Neuron (in vitro differentiated cells): ENCODE measurements at regions not wholly inside any gene's neighbourhood (a gene's known extent, or its start where the extent isn't known, plus 50 kb on each side); places are given as distances from the start of the nearest gene placed in this dataset.
A peak's percentile ranks its signal among the peaks of the same experiment; 100 is the strongest.

ENCODE experiments used
- H2AFZ ChIP-seq: one replicate; pipeline ENCODE4 v1.6.1; 2013; ENCODE audit warnings: low read depth, mild to moderate bottlenecking, inconsistent platforms, low read length, moderate library complexity
- H3K27me3 ChIP-seq: one replicate; pipeline ENCODE4 v1.6.1; 2013; ENCODE audit warnings: low read length; ENCODE audit not compliant: insufficient read depth
- H3K36me3 ChIP-seq: one replicate; pipeline ENCODE4 v1.6.1; 2013; ENCODE audit warnings: low read length; ENCODE audit not compliant: insufficient read depth
- H3K4me1 ChIP-seq: one replicate; pipeline ENCODE4 v1.6.1; 2013; ENCODE audit warnings: low read length; ENCODE audit not compliant: insufficient read depth
- H3K4me3 ChIP-seq: 2 replicates; pipeline ENCODE4 v1.5.1; 2013; ENCODE audit warnings: mild to moderate bottlenecking, low read length, moderate library complexity
- H3K9me3 ChIP-seq: one replicate; pipeline ENCODE4 v1.6.1; 2013; ENCODE audit warnings: low read length

DNA sequence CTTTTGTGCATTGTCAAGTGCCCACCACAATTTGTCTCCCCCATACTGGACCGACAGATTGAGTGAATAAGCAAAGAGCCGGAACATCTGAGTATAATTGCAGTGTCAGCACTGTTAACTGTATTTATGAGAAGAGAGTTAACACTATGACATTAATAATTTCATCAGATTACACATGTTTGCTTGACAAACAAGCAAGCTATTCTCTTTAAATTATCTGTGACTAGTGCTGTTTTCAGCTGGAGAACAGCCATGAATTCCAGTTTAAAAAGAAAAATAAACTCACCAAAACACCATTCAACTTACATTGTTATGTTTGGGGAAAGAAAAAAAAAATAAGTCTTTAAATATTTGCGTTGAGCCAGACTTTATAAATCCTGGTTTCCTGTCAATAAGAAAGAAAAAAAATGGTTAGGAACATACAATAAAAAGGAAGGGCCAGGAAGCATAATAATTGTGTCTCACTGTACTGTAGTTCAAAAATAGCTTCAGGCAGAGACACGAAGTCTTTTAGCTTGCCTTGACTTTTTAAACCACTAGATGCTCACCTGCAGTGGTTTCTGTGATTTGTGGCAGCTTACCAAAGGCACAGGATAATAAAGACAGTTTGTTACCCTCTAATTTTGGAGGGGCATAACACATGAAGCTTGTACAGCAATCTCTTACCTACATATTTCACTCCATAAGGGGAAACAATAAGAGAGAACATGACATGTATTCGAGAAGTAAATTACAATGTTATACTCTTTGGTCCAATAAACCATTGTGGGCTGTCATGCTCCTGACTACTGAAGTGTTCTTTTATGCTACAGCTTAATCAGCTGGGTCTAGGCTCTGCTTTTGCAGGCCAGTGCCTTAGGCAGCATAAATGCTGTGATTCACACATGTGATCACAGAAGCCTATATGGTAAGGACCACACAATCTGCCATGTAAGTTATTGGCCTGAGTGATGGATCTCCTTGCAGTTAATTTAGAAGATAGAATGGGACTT lies 302.0 kb upstream of the ADGRL2 start:
- no peaks in the 10 kb centered on the region for H3K36me3 ChIP-seq
- H3K27me3 ChIP-seq: no peaks in the 10 kb centered on the region
- peaks cover 35% of the 10 kb centered on the region for H3K4me1 ChIP-seq
- H3K4me3 ChIP-seq: no peak overlapping the region
- H3K9me3 ChIP-seq: no peaks in the 10 kb centered on the region
- H2AFZ ChIP-seq: no peak overlapping the region

DNA sequence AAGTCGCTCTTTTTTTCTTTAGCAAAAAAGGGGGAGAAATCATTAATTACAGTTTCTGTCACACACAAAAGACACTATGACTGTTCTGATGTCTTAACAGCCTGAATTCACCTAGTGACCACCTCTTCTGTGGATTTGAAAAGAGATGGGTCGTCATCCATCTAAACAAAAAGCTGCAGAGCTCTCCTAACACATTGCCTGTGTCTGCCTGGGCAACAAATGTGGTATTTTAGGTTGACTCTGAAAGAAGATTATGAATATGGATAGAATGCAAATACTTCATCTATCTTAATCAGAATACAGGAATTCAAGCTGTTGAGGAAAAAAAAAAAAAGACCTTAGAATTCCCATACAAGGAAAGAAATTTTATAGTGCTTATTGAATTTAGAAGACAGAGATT lies 304.4 kb upstream of the ADGRL2 start:
- Histone ChIP-seq H3K27me3 (no peaks in the 10 kb centered on the region), H2AFZ (no peak overlapping the region), H3K4me1 (peaks cover 58% of the 10 kb centered on the region), H3K4me3 (no peak overlapping the region), H3K36me3 (no peaks in the 10 kb centered on the region), H3K9me3 (no peaks in the 10 kb centered on the region)

GRCh38 chr1:81493102-81493869 lies 307.4 kb upstream of the ADGRL2 start:
- Histone ChIP-seq H3K27me3 (no peaks in the 10 kb centered on the region), H2AFZ (no peak overlapping the region), H3K9me3 (peaks cover 2% of the 10 kb centered on the region), H3K4me1 (peaks cover 59% of the 10 kb centered on the region), H3K36me3 (no peaks in the 10 kb centered on the region), H3K4me3 (no peak overlapping the region)

DNA sequence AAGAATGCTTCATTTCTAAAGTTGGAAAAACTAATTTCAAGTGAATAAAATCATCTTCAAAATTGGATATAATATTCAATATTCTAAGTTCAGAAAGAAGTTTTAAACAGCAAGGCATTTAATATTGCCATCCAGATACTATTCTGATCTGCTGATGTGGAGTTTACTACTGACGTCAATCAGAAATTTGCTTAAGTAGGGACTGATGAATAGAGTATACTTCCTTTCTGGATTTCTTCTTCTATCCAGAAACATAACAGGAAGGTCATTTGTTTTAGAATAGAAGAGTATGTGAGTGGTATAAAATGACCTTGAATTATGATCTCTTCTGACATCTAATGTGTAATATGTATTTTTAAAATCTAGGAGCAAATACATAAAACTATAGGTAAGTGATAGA lies 308.1 kb upstream of the ADGRL2 start:
- H3K27me3 ChIP-seq: no peaks in the 10 kb centered on the region
- no peaks in the 10 kb centered on the region for H3K36me3 ChIP-seq
- H3K4me1 ChIP-seq: peaks cover 59% of the 10 kb centered on the region
- H2AFZ ChIP-seq: no peak overlapping the region
- no peak overlapping the region for H3K4me3 ChIP-seq
- peaks cover 2% of the 10 kb centered on the region for H3K9me3 ChIP-seq

DNA sequence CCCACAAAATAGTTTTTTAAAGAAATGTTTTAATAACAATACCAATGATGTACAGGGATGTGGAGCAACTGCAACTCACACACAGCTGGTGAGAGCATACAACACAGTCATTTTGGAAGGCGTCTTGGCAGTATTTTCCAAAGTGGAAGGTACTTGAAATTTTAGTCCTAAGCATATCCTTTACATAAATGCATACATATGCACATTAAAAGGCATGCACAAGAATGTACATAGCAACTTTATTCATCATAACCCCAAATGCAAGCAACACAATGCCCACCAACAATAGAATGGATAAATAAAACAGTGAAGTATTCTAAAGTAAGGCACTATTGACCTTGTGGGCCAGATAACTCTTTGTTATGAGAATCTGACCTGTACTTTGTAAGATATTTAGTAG lies 310.1 kb upstream of the ADGRL2 start:
- Histone ChIP-seq H3K9me3 (peaks cover 2% of the 10 kb centered on the region), H2AFZ (no peak overlapping the region), H3K36me3 (no peaks in the 10 kb centered on the region), H3K4me1 (peaks cover 42% of the 10 kb centered on the region), H3K4me3 (no peak overlapping the region), H3K27me3 (no peaks in the 10 kb centered on the region)

- no peak overlapping the region for H3K4me3 ChIP-seq
- peaks cover 30% of the 10 kb centered on the region for H3K4me1 ChIP-seq
- no peaks in the 10 kb centered on the region for H3K27me3 ChIP-seq
Observed at GRCh38 chr1:81489372-81489934, 311.3 kb upstream of the ADGRL2 start.

DNA sequence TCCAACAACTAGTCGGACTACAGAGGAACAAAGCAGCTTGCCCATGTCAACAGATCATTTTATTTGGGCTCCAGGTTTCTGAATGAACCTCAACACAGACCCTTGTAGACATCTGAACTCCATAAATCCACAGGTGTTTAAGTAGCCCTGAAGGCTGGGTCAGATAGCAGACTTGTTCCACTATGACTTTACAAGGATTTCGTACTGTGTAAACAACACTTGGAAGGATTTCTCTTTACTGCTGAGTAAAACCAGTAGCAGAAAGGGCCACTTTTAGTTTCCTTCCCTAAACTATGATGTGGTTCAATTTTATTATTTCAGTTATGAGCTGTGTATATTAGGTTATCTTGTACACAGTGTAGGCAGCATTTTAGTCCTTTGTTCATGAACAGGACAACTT lies 316.4 kb upstream of the ADGRL2 start:
- H3K9me3 ChIP-seq: peaks cover 2% of the 10 kb centered on the region
- H3K27me3 ChIP-seq: no peaks in the 10 kb centered on the region
- H3K36me3 ChIP-seq: no peaks in the 10 kb centered on the region
- no peak overlapping the region for H2AFZ ChIP-seq
- H3K4me1 ChIP-seq: no peaks in the 10 kb centered on the region
- H3K4me3 ChIP-seq: no peak overlapping the region

More at GRCh38 chr1:81489372-81489934, 311.3 kb upstream of the ADGRL2 start:
- H2AFZ ChIP-seq: no peak overlapping the region
- H3K9me3 ChIP-seq: peaks cover 2% of the 10 kb centered on the region
- no peaks in the 10 kb centered on the region for H3K36me3 ChIP-seq

- Histone ChIP-seq H2AFZ (no peak overlapping the region), H3K36me3 (no peaks in the 10 kb centered on the region), H3K4me1 (peaks cover 4% of the 10 kb centered on the region), H3K9me3 (no peaks in the 10 kb centered on the region), H3K4me3 (no peak overlapping the region), H3K27me3 (no peaks in the 10 kb centered on the region)
Observed at GRCh38 chr1:81478219-81478618, 322.5 kb upstream of the ADGRL2 start.

- H3K27me3 ChIP-seq: no peaks in the 10 kb centered on the region
- no peak overlapping the region for H2AFZ ChIP-seq
- H3K4me3 ChIP-seq: no peak overlapping the region
- H3K36me3 ChIP-seq: no peaks in the 10 kb centered on the region
- no peaks in the 10 kb centered on the region for H3K9me3 ChIP-seq
- peaks cover 4% of the 10 kb centered on the region for H3K4me1 ChIP-seq
Observed at GRCh38 chr1:81477710-81478109, 323.0 kb upstream of the ADGRL2 start.

- H3K36me3 ChIP-seq: no peaks in the 10 kb centered on the region
- H2AFZ ChIP-seq: no peak overlapping the region
- no peaks in the 10 kb centered on the region for H3K9me3 ChIP-seq
- peaks cover 35% of the 10 kb centered on the region for H3K4me1 ChIP-seq
- H3K4me3 ChIP-seq: no peak overlapping the region
- H3K27me3 ChIP-seq: no peaks in the 10 kb centered on the region
Observed at GRCh38 chr1:81472387-81472786, 328.3 kb upstream of the ADGRL2 start.

DNA sequence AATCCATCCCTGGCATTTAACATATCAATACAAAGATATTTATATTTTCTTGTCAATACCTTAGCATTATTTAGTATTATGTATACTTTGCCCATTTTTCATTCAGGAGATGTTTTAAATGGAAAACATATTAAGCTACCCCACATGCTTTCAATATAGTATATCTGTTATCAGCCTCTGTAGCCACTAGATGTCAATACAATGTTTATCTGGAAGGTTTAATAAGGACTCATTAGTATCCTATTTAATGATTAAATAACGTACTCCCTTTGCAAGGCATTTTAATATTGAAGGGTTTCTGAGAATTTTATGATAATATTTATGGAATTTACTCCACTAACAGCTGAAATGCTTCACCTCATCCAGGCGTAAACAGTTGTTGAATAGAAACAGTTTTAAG lies 329.5 kb upstream of the ADGRL2 start:
- no peak overlapping the region for H3K4me3 ChIP-seq
- H3K9me3 ChIP-seq: no peaks in the 10 kb centered on the region
- H2AFZ ChIP-seq: no peak overlapping the region
- H3K4me1 ChIP-seq: peaks cover 47% of the 10 kb centered on the region
- H3K36me3 ChIP-seq: no peaks in the 10 kb centered on the region
- no peaks in the 10 kb centered on the region for H3K27me3 ChIP-seq

- peaks cover 56% of the 10 kb centered on the region for H3K4me1 ChIP-seq
- no peaks in the 10 kb centered on the region for H3K36me3 ChIP-seq
- no peak overlapping the region for H2AFZ ChIP-seq
- H3K4me3 ChIP-seq: no peak overlapping the region
- no peaks in the 10 kb centered on the region for H3K27me3 ChIP-seq
- H3K9me3 ChIP-seq: no peaks in the 10 kb centered on the region
Observed at GRCh38 chr1:81470275-81470674, 330.5 kb upstream of the ADGRL2 start.

DNA sequence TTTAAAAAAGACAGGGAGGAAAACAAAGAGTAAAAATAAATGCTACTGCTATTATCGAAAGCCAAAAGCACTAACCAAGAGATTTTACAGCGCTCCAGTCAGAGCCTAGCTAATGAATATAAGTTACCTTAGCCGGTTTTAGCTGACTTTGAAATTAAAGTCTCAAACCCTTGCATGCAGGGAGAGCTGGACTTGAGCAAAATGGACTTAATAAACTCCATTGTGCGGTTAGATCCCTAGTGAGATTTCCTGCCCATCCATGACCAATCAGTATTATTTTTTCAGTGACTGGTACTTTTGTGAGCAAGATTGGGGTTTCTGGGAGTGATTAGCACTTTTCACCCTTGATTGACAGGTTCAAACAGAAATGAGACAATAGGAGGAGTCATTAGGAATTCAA lies 333.4 kb upstream of the ADGRL2 start:
- H2AFZ ChIP-seq: no peak overlapping the region

More for the DNA sequence above, 333.4 kb upstream of the ADGRL2 start:
- Histone ChIP-seq H3K36me3 (no peaks in the 10 kb centered on the region), H3K9me3 (no peaks in the 10 kb centered on the region), H3K4me3 (peak overlapping the region; percentile 18), H3K27me3 (no peaks in the 10 kb centered on the region), H3K4me1 (peaks cover 82% of the 10 kb centered on the region)
